GM12878 (cell line): ENCODE measurements at regions not wholly inside any gene's neighbourhood (a gene's known extent, or its start where the extent isn't known, plus 50 kb on each side); places are given as distances from the start of the nearest gene placed in this dataset.

ENCODE experiments used
- BACH1 ChIP-seq: fragments of 450-650 bp; IDR thresholded peaks from 2 replicates; pipeline ENCODE4 v1.6.1; 2017; ENCODE audit warnings: mild to moderate bottlenecking, borderline replicate concordance
- FOS ChIP-seq: IDR thresholded peaks from 3 replicates; pipeline ENCODE4 v1.6.1; 2011; ENCODE audit warnings: borderline replicate concordance; ENCODE audit not compliant: insufficient read length; ENCODE audit errors: extremely low read depth
- NFXL1 ChIP-seq: fragments of 450-650 bp; IDR thresholded peaks from 2 replicates; pipeline ENCODE4 v1.6.1; 2017; ENCODE audit warnings: antibody characterized with exemption, mild to moderate bottlenecking, borderline replicate concordance
- ZNF274 ChIP-seq: IDR thresholded peaks from one replicate; pipeline ENCODE4 v1.8.0; 2011; ENCODE audit not compliant: insufficient read length, insufficient read depth
- TF ChIP-seq, protein P1 (sequence below): fragments of 450-650 bp; IDR thresholded peaks from 2 replicates; pipeline ENCODE4 v1.6.1; 2017; ENCODE audit warnings: mild to moderate bottlenecking
- TF ChIP-seq, protein P2 (sequence below): IDR thresholded peaks from 2 replicates; pipeline ENCODE4 v1.6.1; 2012; ENCODE audit warnings: low read depth, low read length, improper control_type of control experiment
- TF ChIP-seq, protein P3 (sequence below): fragments of 450-650 bp; IDR thresholded peaks from 2 replicates; pipeline ENCODE4 v1.6.1; 2017; ENCODE audit warnings: mild to moderate bottlenecking, moderate library complexity
- TF ChIP-seq, protein P4 (sequence below): fragments of 450-650 bp; IDR thresholded peaks from 2 replicates; pipeline ENCODE4 v1.6.1; 2018; ENCODE audit warnings: borderline replicate concordance, mild to moderate bottlenecking; ENCODE audit not compliant: partially characterized antibody

- TF ChIP-seq, protein P1, sequence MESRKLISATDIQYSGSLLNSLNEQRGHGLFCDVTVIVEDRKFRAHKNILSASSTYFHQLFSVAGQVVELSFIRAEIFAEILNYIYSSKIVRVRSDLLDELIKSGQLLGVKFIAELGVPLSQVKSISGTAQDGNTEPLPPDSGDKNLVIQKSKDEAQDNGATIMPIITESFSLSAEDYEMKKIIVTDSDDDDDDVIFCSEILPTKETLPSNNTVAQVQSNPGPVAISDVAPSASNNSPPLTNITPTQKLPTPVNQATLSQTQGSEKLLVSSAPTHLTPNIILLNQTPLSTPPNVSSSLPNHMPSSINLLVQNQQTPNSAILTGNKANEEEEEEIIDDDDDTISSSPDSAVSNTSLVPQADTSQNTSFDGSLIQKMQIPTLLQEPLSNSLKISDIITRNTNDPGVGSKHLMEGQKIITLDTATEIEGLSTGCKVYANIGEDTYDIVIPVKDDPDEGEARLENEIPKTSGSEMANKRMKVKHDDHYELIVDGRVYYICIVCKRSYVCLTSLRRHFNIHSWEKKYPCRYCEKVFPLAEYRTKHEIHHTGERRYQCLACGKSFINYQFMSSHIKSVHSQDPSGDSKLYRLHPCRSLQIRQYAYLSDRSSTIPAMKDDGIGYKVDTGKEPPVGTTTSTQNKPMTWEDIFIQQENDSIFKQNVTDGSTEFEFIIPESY = no peak
- TF ChIP-seq, protein P2, sequence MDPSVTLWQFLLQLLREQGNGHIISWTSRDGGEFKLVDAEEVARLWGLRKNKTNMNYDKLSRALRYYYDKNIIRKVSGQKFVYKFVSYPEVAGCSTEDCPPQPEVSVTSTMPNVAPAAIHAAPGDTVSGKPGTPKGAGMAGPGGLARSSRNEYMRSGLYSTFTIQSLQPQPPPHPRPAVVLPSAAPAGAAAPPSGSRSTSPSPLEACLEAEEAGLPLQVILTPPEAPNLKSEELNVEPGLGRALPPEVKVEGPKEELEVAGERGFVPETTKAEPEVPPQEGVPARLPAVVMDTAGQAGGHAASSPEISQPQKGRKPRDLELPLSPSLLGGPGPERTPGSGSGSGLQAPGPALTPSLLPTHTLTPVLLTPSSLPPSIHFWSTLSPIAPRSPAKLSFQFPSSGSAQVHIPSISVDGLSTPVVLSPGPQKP = no peak
- TF ChIP-seq BACH1 (no peak), NFXL1 (no peak), ZNF274 (no peak), FOS (no peak)
- TF ChIP-seq, protein P3, sequence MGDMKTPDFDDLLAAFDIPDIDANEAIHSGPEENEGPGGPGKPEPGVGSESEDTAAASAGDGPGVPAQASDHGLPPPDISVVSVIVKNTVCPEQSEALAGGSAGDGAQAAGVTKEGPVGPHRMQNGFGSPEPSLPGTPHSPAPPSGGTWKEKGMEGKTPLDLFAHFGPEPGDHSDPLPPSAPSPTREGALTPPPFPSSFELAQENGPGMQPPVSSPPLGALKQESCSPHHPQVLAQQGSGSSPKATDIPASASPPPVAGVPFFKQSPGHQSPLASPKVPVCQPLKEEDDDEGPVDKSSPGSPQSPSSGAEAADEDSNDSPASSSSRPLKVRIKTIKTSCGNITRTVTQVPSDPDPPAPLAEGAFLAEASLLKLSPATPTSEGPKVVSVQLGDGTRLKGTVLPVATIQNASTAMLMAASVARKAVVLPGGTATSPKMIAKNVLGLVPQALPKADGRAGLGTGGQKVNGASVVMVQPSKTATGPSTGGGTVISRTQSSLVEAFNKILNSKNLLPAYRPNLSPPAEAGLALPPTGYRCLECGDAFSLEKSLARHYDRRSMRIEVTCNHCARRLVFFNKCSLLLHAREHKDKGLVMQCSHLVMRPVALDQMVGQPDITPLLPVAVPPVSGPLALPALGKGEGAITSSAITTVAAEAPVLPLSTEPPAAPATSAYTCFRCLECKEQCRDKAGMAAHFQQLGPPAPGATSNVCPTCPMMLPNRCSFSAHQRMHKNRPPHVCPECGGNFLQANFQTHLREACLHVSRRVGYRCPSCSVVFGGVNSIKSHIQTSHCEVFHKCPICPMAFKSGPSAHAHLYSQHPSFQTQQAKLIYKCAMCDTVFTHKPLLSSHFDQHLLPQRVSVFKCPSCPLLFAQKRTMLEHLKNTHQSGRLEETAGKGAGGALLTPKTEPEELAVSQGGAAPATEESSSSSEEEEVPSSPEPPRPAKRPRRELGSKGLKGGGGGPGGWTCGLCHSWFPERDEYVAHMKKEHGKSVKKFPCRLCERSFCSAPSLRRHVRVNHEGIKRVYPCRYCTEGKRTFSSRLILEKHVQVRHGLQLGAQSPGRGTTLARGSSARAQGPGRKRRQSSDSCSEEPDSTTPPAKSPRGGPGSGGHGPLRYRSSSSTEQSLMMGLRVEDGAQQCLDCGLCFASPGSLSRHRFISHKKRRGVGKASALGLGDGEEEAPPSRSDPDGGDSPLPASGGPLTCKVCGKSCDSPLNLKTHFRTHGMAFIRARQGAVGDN = no peak
- TF ChIP-seq, protein P4, sequence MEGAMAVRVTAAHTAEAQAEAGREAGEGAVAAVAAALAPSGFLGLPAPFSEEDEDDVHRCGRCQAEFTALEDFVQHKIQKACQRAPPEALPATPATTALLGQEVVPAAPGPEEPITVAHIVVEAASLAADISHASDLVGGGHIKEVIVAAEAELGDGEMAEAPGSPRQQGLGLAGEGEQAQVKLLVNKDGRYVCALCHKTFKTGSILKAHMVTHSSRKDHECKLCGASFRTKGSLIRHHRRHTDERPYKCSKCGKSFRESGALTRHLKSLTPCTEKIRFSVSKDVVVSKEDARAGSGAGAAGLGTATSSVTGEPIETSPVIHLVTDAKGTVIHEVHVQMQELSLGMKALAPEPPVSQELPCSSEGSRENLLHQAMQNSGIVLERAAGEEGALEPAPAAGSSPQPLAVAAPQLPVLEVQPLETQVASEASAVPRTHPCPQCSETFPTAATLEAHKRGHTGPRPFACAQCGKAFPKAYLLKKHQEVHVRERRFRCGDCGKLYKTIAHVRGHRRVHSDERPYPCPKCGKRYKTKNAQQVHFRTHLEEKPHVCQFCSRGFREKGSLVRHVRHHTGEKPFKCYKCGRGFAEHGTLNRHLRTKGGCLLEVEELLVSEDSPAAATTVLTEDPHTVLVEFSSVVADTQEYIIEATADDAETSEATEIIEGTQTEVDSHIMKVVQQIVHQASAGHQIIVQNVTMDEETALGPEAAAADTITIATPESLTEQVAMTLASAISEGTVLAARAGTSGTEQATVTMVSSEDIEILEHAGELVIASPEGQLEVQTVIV = no peak
Observed at GRCh38 chrX:85590638-85591037, 211.2 kb upstream of the POF1B start (continued).
